HG03060 (cell line): ENCODE measurements at regions not wholly inside any gene's neighbourhood (a gene's known extent, or its start where the extent isn't known, plus 50 kb on each side); places are given as distances from the start of the nearest gene placed in this dataset.

Experiments used
- ATAC-seq: cut with Tn5 transposase; IDR thresholded peaks from one replicate; pipeline ENCODE4 v1.9.1; 2021; ENCODE audit warnings: low read depth, moderate number of reproducible peaks; ENCODE audit not compliant: unreplicated experiment

- ATAC-seq = no peak
Measured at GRCh38 chr7:91323626-91324158, 59.5 kb downstream of the FZD1 start.

DNA sequence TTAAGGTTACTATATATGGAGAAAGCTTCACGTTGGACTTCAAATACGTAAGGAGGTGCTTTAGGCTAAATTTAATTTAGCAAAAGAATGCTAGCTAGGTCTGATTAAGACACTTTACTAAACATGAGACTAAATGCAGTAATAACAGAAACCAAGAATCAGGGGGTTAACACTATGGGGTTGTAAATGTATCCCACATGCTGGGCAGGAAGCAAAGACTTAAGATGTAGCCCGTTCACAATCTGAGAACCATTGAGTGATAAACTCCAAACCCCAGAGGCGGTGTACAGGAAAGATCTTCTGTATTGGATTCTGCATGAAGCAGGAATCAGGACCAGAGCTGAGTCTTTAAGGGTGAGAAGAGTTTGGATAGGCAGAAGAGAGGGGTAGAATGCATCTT is 60.4 kb downstream of the FZD1 start:
- no peak for ATAC-seq

DNA sequence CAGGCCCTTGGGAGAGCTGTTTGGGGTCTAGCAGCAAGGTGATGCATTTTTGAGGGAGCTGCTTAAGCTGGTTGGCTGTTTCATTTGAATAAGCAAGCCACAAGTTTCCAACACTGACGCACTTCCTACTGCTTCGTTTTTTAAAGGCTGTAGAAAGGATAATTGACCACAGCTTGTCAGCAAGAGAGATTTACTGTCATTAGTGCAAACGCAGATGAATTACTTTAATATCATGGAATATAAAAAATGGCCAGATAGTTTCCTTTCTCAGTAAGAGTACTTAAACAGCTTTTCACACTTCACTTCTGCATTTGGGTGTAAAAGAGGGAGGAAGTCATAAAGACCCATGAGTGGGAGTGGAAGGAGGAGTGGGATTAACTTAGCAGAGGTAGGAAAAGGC is 61.5 kb downstream of the FZD1 start:
- no peak for ATAC-seq

GRCh38 chr7:91326516-91327199 is 62.4 kb downstream of the FZD1 start:
- no peak for ATAC-seq

DNA sequence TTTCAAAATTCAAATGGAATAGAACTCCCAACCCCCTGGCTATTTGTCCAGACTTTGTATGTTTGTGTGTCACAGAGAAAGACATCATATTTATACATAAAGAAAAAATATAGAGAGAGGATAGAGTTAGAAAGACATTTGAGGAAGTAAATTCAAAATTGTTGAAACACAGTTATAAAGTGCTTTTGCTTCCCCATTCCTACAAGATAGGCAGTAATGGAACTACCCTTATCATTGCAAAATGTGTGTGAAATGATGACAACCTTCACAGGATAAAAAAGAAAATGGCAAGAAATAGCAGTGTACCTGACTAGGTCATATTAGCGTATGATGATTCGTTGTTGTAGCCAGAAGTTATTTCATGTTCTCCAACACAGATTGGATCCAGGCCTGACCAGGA is 63.1 kb downstream of the FZD1 start:
- ATAC-seq = no peak

GRCh38 chr7:91329571-91329970 is 65.3 kb downstream of the FZD1 start:
- ATAC-seq = no peak

GRCh38 chr7:91330191-91330808 is 66.1 kb downstream of the FZD1 start:
- ATAC-seq = no peak

DNA sequence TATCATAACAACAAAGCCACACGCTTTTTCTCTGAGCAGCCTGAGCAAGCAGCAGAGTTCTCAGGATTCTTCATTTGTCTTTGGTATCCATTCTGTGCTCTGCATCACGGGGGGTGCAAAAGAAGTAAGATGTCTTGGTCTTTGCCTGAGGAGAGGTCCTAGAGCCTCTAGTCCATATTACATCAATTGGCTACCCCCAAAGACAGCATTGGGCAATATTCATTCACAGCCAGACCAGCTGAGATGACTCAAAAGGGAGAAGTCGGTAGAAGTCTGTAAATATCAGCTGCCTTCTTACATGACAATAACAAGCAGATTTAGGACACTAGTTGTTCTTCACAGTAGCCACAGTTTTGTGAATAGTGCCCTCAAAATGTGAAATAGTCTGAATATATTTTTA is 66.6 kb downstream of the FZD1 start:
- ATAC-seq = no peak

- ATAC-seq = no peak
Measured at GRCh38 chr7:91336106-91336505, 71.9 kb downstream of the FZD1 start.

DNA sequence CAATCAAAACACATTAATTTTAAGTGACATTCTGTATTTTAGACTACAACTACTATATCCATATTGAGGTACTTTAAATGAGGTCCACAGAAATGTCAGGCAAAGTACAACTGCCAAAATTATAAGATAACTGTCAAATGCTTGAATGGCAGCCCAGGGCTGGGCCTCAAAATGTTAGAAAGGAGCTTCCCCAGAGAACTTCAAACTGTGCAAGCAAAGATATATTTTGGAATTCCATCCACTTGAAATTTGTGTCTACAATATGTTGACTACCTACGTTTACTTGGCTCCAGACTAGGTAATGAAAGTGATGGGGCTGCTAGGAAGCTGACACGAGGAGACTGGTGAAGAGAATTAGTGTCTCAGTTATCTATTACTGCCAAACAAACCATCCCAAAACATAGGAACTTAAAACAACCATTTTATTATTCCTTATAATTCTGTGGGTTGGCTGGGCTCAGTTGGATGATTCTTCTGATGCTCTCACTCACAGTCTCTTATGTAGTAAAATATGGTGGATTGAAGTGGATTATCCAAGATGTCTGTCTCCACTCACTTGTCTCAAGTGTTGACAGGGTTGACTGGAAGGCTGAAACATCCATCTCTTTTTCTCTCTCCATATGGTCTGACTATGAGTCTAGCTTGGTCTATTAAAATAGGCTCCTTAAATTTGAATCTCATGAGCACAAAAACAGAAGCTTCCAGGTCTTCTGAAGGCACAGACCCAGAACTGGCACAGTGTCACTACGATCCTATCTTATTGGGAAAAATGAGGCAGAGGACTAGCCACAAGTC is 74.2 kb downstream of the FZD1 start:
- no peak for ATAC-seq

- no peak for ATAC-seq
Measured at GRCh38 chr7:91342346-91342745, 78.1 kb downstream of the FZD1 start.

GRCh38 chr7:91343420-91343960 is 79.3 kb downstream of the FZD1 start:
- ATAC-seq = no peak

DNA sequence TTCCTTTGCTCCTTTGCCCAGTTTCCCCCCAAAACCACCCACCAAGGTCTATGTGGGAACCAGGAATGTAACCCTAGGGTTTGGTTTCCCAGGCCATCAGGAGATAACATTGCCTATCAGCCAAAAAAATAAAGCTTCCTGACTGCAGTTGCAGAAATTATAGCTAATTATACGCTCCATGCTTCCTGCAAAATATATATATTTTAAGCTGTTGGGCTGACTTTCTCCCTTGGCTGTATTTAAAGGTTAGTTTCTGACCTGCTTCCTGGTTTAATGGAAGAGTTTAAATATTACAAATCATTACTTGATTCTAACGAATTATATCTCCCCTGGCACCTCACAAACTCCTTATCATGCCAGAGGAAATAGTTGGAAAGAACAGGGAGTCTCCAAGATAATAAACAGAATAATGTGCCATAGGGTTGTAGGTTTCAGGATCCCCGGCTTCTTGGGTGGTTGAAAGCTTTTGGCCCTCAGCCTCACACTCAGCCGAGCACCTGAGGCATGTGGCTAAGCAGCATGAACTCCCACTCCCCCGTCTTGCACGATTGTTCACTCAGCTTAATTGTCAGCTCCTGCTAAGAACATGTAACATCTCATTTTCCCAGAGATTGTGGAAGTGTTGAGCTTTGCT is 79.9 kb downstream of the FZD1 start:
- no peak for ATAC-seq

DNA sequence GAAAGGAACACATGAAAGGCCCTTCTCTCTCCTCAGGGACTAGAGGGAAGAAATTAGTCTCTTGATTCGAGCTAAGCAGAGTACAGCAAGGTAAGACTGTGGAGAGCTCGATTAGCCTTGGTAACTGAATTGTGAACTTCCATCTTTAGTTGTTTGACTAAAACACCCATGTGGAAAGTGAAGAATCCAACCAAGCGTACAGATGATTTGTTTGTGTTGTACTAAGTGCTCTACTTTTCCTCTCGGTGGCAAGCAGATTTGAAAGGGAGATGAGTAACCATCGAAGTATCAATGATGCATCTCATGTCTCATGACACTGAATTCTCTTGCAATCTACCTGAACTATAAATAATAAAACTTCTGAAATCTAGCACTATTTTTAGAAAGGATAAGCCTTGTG is 80.7 kb downstream of the FZD1 start:
- ATAC-seq = no peak

- ATAC-seq = no peak
Measured at GRCh38 chr7:91345449-91345848, 81.2 kb downstream of the FZD1 start.

GRCh38 chr7:91346426-91346825 is 82.2 kb downstream of the FZD1 start:
- ATAC-seq = no peak

DNA sequence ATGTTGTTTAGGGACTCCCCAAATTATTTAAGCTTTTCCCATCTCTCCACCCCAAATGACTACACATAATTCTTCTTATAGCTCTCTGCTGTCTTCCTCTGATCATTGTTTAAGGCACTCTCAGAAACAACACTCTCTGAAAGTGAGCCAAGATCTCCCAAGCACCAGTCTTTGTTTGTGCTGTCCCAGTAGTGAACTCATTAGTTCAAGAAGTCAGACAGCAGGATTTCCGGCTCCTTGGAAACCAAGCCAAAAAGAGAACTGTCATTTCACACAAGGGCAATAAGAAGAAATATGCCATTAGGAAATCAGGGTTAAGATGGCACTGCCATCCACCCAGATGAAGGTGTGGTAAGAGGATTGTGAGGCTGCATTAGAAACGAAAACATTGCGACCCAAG is 83.1 kb downstream of the FZD1 start:
- no peak for ATAC-seq

GRCh38 chr7:91348711-91349110 is 84.5 kb downstream of the FZD1 start:
- no peak for ATAC-seq

DNA sequence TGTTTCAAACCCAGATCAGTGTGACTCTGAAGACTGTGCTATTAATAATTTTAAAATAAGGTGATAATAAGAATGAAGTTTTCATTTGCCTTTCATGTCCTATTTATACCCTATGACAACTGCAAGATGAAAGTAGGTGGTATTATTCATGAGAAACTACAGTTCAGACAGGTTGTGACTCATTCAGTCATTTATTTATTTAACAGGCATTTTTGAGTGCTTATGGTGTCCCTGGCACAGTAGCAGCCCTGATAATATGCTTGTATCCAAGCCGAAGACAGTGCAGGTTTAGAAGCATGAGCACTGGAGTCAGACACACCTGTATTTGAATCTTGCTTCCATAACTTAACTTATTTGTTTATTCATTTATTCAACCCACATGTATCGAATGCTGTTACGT is 87.1 kb downstream of the FZD1 start:
- no peak for ATAC-seq

GRCh38 chr7:91352091-91352490 is 87.9 kb downstream of the FZD1 start:
- ATAC-seq = no peak

- ATAC-seq = no peak
Measured at GRCh38 chr7:91353848-91354247, 89.6 kb downstream of the FZD1 start.
